ENCODE measurements at regions not wholly inside any gene's neighbourhood (a gene's known extent, or its start where the extent isn't known, plus 50 kb on each side); places are given as distances from the start of the nearest gene placed in this dataset.
"Not testable (repeated sequence)": the region's sequence is repeated elsewhere in the genome, so short reads cannot be mapped to it uniquely, and the experiment has no call there.

- DNase-seq (ENCODE audit: low read depth): no peak
These were observed 218.1 kb upstream of the FAM78B start for GRCh38 chr1:166384948-166385347.

GRCh38 chr1:166390366-166391033 lies 223.7 kb upstream of the FAM78B start:
- no peak for DNase-seq (ENCODE audit: low read depth)

GRCh38 chr1:166391279-166392066 lies 224.7 kb upstream of the FAM78B start:
- DNase-seq (ENCODE audit: low read depth): no peak

- no peak for DNase-seq (ENCODE audit: low read depth)
These were observed 228.9 kb upstream of the FAM78B start for GRCh38 chr1:166395729-166396128.

GRCh38 chr1:166409253-166410082 lies 242.7 kb upstream of the FAM78B start:
- DNase-seq (ENCODE audit: low read depth): not testable (repeated sequence)

GRCh38 chr1:166410083-166410385 lies 243.2 kb upstream of the FAM78B start:
- no peak for DNase-seq (ENCODE audit: low read depth)

- not testable (repeated sequence) for DNase-seq (ENCODE audit: low read depth)
These were observed 250.0 kb upstream of the FAM78B start for GRCh38 chr1:166416831-166417230.

GRCh38 chr1:166418344-166418933 lies 251.6 kb upstream of the FAM78B start:
- no peak for DNase-seq (ENCODE audit: low read depth)

- not testable (repeated sequence) for DNase-seq (ENCODE audit: low read depth)
These were observed 255.8 kb upstream of the FAM78B start for GRCh38 chr1:166422586-166422985.

GRCh38 chr1:166432655-166433054 lies 265.9 kb upstream of the FAM78B start:
- DNase-seq (ENCODE audit: low read depth): no peak

GRCh38 chr1:166433404-166434304 lies 266.9 kb upstream of the FAM78B start:
- DNase-seq (ENCODE audit: low read depth): peak; percentile 2

- no peak for DNase-seq (ENCODE audit: low read depth)
These were observed 290.9 kb upstream of the FAM78B start for GRCh38 chr1:166457700-166458099.

GRCh38 chr1:166464333-166464732 lies 297.5 kb upstream of the FAM78B start:
- no peak for DNase-seq (ENCODE audit: low read depth)

- DNase-seq (ENCODE audit: low read depth): no peak
These were observed 303.2 kb upstream of the FAM78B start for GRCh38 chr1:166470014-166470413.

- no peak for DNase-seq (ENCODE audit: low read depth)
These were observed 303.6 kb upstream of the FAM78B start for GRCh38 chr1:166470441-166470840.

GRCh38 chr1:166471359-166471758 lies 304.6 kb upstream of the FAM78B start:
- DNase-seq (ENCODE audit: low read depth): no peak

GRCh38 chr1:166479052-166479631 lies 312.3 kb upstream of the FAM78B start:
- peak; percentile 54 for DNase-seq (ENCODE audit: low read depth)

GRCh38 chr1:166484471-166484870 lies 317.7 kb upstream of the FAM78B start:
- DNase-seq (ENCODE audit: low read depth): no peak

- no peak for DNase-seq (ENCODE audit: low read depth)
These were observed 318.1 kb upstream of the FAM78B start for GRCh38 chr1:166484871-166485270.

GRCh38 chr1:166485620-166486019 lies 318.8 kb upstream of the FAM78B start:
- DNase-seq (ENCODE audit: low read depth): no peak
